OCI-LY7 (cell line): ENCODE measurements at regions not wholly inside any gene's neighbourhood (a gene's known extent, or its start where the extent isn't known, plus 50 kb on each side); places are given as distances from the start of the nearest gene placed in this dataset.

Experiments
- BruUV-seq: library from RNA; stranded (reverse); fragments of 400-500 nt; replicated peaks from 2 replicates; lab custom pipeline; 2021; lab: Mats Ljungman, UMichigan
- CTCF ChIA-PET: fragments of 300-600 bp; sonication (Branson Sonifier 250); formaldehyde crosslinking; loops from one replicate; lab custom pipeline; 2022; ENCODE audit warnings: antibody characterized with exemption; ENCODE audit not compliant: unreplicated experiment; lab: Charles Lee
- POLR2A ChIA-PET: fragments of 300-600 bp; sonication (Branson Sonifier 250); formaldehyde crosslinking; loops from one replicate; lab custom pipeline; 2022; ENCODE audit warnings: antibody characterized with exemption; lab: Charles Lee
- DNase-seq: peaks from one replicate; pipeline ENCODE4 v3.0.0-alpha.2; 2015; ENCODE audit warnings: low spot score
- H2AFZ ChIP-seq: fragments of 200-600 bp; sonication (generic), shearing (Covaris generic); 2 replicates; pipeline ENCODE4 v1.6.1; 2014; ENCODE audit warnings: mild to moderate bottlenecking, antibody characterized with exemption, low read length, moderate library complexity
- H3K27ac ChIP-seq: fragments of 200-600 bp; sonication (generic); 2 replicates; pipeline ENCODE4 v1.5.1; 2014; ENCODE audit warnings: mixed run types, low read depth, mild to moderate bottlenecking, moderate library complexity, low read length, inconsistent platforms; ENCODE audit not compliant: poor library complexity, severe bottlenecking
- H3K36me3 ChIP-seq: fragments of 200-600 bp; sonication (generic); 2 replicates; pipeline ENCODE4 v1.6.1; 2014; ENCODE audit warnings: mild to moderate bottlenecking, antibody characterized with exemption, low read length, moderate library complexity, mixed read lengths; ENCODE audit not compliant: insufficient read depth
- H3K4me1 ChIP-seq: fragments of 200-600 bp; sonication (generic); 2 replicates; pipeline ENCODE4 v1.5.1; 2014; ENCODE audit warnings: mild to moderate bottlenecking, low read length; ENCODE audit not compliant: insufficient read depth, poor library complexity, severe bottlenecking
- H3K4me2 ChIP-seq: fragments of 200-600 bp; sonication (generic); 2 replicates; pipeline ENCODE4 v1.6.1; 2014; ENCODE audit warnings: mild to moderate bottlenecking, low read length
- H3K4me3 ChIP-seq: fragments of 200-600 bp; sonication (generic); 2 replicates; pipeline ENCODE4 v1.5.1; 2014; ENCODE audit warnings: mild to moderate bottlenecking, low read depth, low read length; ENCODE audit not compliant: poor library complexity, severe bottlenecking
- H3K79me2 ChIP-seq: fragments of 200-600 bp; sonication (generic); 2 replicates; pipeline ENCODE4 v1.6.1; 2016; ENCODE audit warnings: low read depth, mild to moderate bottlenecking, low read length, moderate library complexity, mixed read lengths; ENCODE audit not compliant: insufficient read depth
- H3K9me2 ChIP-seq: fragments of 200-600 bp; sonication (generic); 2 replicates; pipeline ENCODE4 v1.6.1; 2016; ENCODE audit warnings: mild to moderate bottlenecking, low read length, mixed read lengths; ENCODE audit not compliant: insufficient read depth
- H3K9me3 ChIP-seq: fragments of 200-600 bp; sonication (generic); 2 replicates; pipeline ENCODE4 v1.6.1; 2014; ENCODE audit warnings: mild to moderate bottlenecking, mixed run types, low read length, mixed read lengths
- H4K20me1 ChIP-seq: fragments of 200-600 bp; sonication (generic); 2 replicates; pipeline ENCODE4 v1.6.1; 2014; ENCODE audit warnings: mild to moderate bottlenecking, antibody characterized with exemption, low read length, moderate library complexity, mixed read lengths; ENCODE audit not compliant: insufficient read depth
- CTCF ChIP-seq: fragments of 200-600 bp; sonication (generic); conservative IDR thresholded peaks from 2 replicates; pipeline ENCODE4 v1.5.1; 2014; ENCODE audit warnings: mild to moderate bottlenecking, antibody characterized with exemption, low read length, moderate library complexity, mixed read lengths
- EZH2phosphoT487 ChIP-seq: fragments of 200-600 bp; sonication (generic); IDR thresholded peaks from 2 replicates; pipeline ENCODE4 v1.6.1; 2018; ENCODE audit warnings: low read depth, borderline replicate concordance, mild to moderate bottlenecking, mixed run types, antibody characterized with exemption, low read length, moderate library complexity, mixed read lengths
- intact Hi-C: fragments of 100-400 bp; cut with micrococcal nuclease; formaldehyde crosslinking; loops from one replicate; pipeline ENCODE4 v1.10.0; 2022; ENCODE audit not compliant: unreplicated experiment

- no peaks in the 10 kb centered on the region for H3K9me2 ChIP-seq
- H3K4me3 ChIP-seq, result no peak overlapping the region
- H3K9me3 ChIP-seq, result no peaks in the 10 kb centered on the region
- intact Hi-C loops, result no loop called here
- no peak for DNase-seq
- no peak overlapping the region for H3K4me2 ChIP-seq
- H3K36me3 ChIP-seq, result no peaks in the 10 kb centered on the region
- H3K27ac ChIP-seq, result no peak overlapping the region
- H4K20me1 ChIP-seq, result no peaks in the 10 kb centered on the region
- H3K4me1 ChIP-seq, result no peaks in the 10 kb centered on the region
- no TSS peak for BruUV-seq
- no peaks in the 10 kb centered on the region for H3K79me2 ChIP-seq
- no peak overlapping the region for H2AFZ ChIP-seq
- TF ChIP-seq CTCF (no peak), EZH2phosphoT487 (no peak)
- CTCF ChIA-PET, result no interaction called here
- POLR2A ChIA-PET, result interaction anchor here (0.7 to 0.9 kb wide), 2 partner anchors 9 to 715 kb away, joined by 3 to 6 read pairs; no protein-coding TSS in a partner anchor
Observed at GRCh38 chr12:90355711-90356355, 599.1 kb downstream of the CCER1 start.

- no peaks in the 10 kb centered on the region for H3K79me2 ChIP-seq
- ChIA-PET POLR2A (no interaction called here), CTCF (no interaction called here)
- intact Hi-C loops, result no loop called here
- no peak overlapping the region for H2AFZ ChIP-seq
- no peak for TF ChIP-seq CTCF
- TF ChIP-seq EZH2phosphoT487, result no peak
- H3K36me3 ChIP-seq, result no peaks in the 10 kb centered on the region
- H3K9me3 ChIP-seq, result no peaks in the 10 kb centered on the region
- DNase-seq, result no peak
- BruUV-seq, result no TSS peak
- no peaks in the 10 kb centered on the region for H3K9me2 ChIP-seq
- H3K27ac ChIP-seq, result no peak overlapping the region
- H3K4me1 ChIP-seq, result no peaks in the 10 kb centered on the region
- H3K4me2 ChIP-seq, result no peak overlapping the region
- H4K20me1 ChIP-seq, result no peaks in the 10 kb centered on the region
- H3K4me3 ChIP-seq, result no peak overlapping the region
Observed at GRCh38 chr12:90343966-90344365, 611.0 kb downstream of the CCER1 start.

GRCh38 chr12:90342081-90342480, 612.9 kb downstream of the CCER1 start:
- BruUV-seq, result no TSS peak
- no peaks in the 10 kb centered on the region for H3K9me3 ChIP-seq
- no peak overlapping the region for H3K4me3 ChIP-seq
- no peak for DNase-seq
- no peak overlapping the region for H3K4me2 ChIP-seq
- ChIA-PET CTCF (no interaction called here), POLR2A (interaction anchor here (0.6 kb wide), 2 partner anchors 215 to 1323 kb away, joined by 3 read pairs; no protein-coding TSS in a partner anchor)
- no peaks in the 10 kb centered on the region for H3K36me3 ChIP-seq
- no peak overlapping the region for H3K27ac ChIP-seq
- intact Hi-C loops, result no loop called here
- TF ChIP-seq EZH2phosphoT487 (no peak), CTCF (no peak)
- no peaks in the 10 kb centered on the region for H3K4me1 ChIP-seq
- no peaks in the 10 kb centered on the region for H4K20me1 ChIP-seq
- no peaks in the 10 kb centered on the region for H3K9me2 ChIP-seq
- no peaks in the 10 kb centered on the region for H3K79me2 ChIP-seq
- no peak overlapping the region for H2AFZ ChIP-seq
